ENCODE measurements at regions not wholly inside any gene's neighbourhood (a gene's known extent, or its start where the extent isn't known, plus 50 kb on each side); places are given as distances from the start of the nearest gene placed in this dataset.

DNA sequence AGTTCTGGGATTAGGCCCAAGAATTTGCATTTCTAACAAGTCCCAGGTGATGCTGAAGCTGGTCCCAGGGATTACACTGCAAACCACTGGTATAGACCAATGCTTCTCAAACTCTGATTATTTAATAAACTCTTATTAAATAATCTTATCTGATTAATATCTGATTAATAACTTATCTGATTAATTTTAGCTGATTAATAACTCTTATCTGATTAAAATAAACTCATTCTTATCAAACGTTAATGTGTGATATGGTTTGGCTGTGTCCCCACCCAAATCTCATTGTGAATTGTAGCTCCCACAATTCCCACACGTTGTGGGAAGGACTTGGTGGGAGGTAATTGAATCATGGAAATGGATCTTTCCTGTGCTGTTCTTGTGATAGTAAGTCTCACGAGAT, 78.6 kb upstream of the TANC2 start:
- TF ChIP-seq POLR2A (IDR thresholded peaks at IDR 0.05), result no peak
- TF ChIP-seq CTCF (IDR thresholded peaks at IDR 0.05), result no peak
- WGBS, 2 donors, result 81 to 94% methylated on average over 3 of the region's 3 CpGs
- Histone ChIP-seq H3K4me3 (no peak overlapping the region), H3K36me3 (ENCODE audit: low read depth, missing control alignments) (no peaks in the 10 kb centered on the region), H3K27ac (no peak overlapping the region), H3K27me3 (no peaks in the 10 kb centered on the region), H3K4me1 (no peaks in the 10 kb centered on the region), H3K9me3 (no peaks in the 10 kb centered on the region)
- intact Hi-C loops (cut with DNase I; ENCODE audit: low total_unique reads), result no loop called here
- DNase-seq, result no peak

DNA sequence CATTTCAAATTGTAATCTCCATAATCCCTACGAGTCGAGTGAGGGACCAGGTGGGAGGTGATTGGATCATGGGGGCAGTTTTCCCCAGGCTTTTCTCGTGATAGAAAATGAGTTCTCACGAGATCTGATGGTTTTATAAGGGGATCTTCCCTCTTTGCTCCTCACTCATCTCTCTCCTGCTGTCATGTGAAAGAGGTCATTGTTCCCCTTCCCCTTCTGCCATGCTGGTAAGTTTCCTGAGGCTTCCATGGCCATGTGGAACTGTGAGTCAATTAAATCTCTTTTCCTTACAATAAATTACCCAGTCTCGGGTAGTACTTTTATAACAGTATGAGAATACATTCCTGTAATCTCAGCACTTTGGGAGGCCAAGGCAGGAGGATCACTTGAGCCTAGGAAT, 76.7 kb upstream of the MARCHF10 start:
- DNase-seq, result no peak
- H3K27me3 ChIP-seq, result no peaks in the 10 kb centered on the region
- H3K9me3 ChIP-seq, result no peaks in the 10 kb centered on the region
- H3K27ac ChIP-seq, result no peak overlapping the region
- 87 to 90% methylated on average over 5 of the region's 5 CpGs for WGBS, 2 donors
- H3K36me3 ChIP-seq (ENCODE audit: low read depth, missing control alignments), result no peaks in the 10 kb centered on the region
- intact Hi-C loops (cut with DNase I; ENCODE audit: low total_unique reads), result no loop called here
- TF ChIP-seq CTCF (IDR thresholded peaks at IDR 0.05), result no peak
- TF ChIP-seq POLR2A (IDR thresholded peaks at IDR 0.05), result no peak
- H3K4me3 ChIP-seq, result no peak overlapping the region
- H3K4me1 ChIP-seq, result no peaks in the 10 kb centered on the region

DNA sequence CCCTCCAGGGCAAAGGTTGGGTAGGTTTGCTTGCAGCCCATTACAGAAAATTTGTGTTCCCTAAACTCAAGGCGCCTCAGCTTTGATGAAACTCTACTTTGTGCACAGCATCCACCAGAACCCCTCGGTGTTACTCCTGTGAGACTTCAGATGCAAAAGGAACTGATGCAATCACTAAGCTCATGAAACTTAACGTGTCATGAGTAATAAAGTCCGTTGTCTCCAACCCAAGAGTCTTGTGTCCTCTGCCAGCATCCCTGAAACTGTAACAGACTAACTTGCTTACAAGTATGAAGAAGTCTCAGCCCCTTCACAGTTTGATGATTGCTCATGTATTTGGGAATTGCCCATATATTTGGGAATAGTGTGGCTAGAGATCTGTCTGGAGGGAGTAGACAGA, 74.8 kb upstream of the MARCHF10 start:
- H3K4me3 ChIP-seq, result no peak overlapping the region
- H3K4me1 ChIP-seq, result no peaks in the 10 kb centered on the region
- no peak for TF ChIP-seq POLR2A (IDR thresholded peaks at IDR 0.05)
- H3K27ac ChIP-seq, result no peak overlapping the region
- no peaks in the 10 kb centered on the region for H3K36me3 ChIP-seq (ENCODE audit: low read depth, missing control alignments)
- intact Hi-C loops (cut with DNase I; ENCODE audit: low total_unique reads), result no loop called here
- H3K27me3 ChIP-seq, result no peaks in the 10 kb centered on the region
- no peaks in the 10 kb centered on the region for H3K9me3 ChIP-seq
- 76 to 77% methylated on average over 4 of the region's 4 CpGs for WGBS, 2 donors
- DNase-seq, result no peak

DNA sequence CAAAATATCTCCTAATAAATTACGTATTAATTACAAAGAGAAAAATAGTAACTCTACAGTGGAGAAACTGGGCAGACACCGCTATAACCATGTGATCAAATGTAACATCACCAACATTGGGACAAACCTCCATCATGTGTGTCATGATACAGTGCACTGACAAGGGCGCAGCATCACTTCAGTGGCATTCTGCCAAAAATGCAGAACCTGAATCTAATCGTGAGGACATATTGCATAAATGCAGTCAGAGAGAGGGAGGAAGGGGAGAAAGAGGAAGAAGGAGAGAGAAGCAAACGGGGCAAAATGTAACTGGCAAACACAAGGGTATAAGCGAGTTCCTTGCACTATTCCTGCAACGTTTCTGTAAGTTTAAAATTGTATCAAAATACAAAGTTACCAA, 74.2 kb upstream of the MARCHF10 start:
- intact Hi-C loops (cut with DNase I; ENCODE audit: low total_unique reads), result no loop called here

GRCh38 chr17:62880120-62880519, 72.0 kb upstream of the MARCHF10 start:
- Histone ChIP-seq H3K36me3 (ENCODE audit: low read depth, missing control alignments) (no peaks in the 10 kb centered on the region), H3K9me3 (no peaks in the 10 kb centered on the region), H3K4me3 (no peak overlapping the region), H3K27me3 (no peaks in the 10 kb centered on the region), H3K27ac (no peak overlapping the region), H3K4me1 (no peaks in the 10 kb centered on the region)
- TF ChIP-seq POLR2A (IDR thresholded peaks at IDR 0.05) (no peak), CTCF (IDR thresholded peaks at IDR 0.05) (no peak)
- no peak for DNase-seq
- intact Hi-C loops (cut with DNase I; ENCODE audit: low total_unique reads), result no loop called here

More for the DNA sequence above, 74.2 kb upstream of the MARCHF10 start:
- Histone ChIP-seq H3K4me1 (no peaks in the 10 kb centered on the region), H3K9me3 (no peaks in the 10 kb centered on the region), H3K4me3 (no peak overlapping the region), H3K27ac (no peak overlapping the region), H3K36me3 (ENCODE audit: low read depth, missing control alignments) (no peaks in the 10 kb centered on the region), H3K27me3 (no peaks in the 10 kb centered on the region)
- TF ChIP-seq POLR2A (IDR thresholded peaks at IDR 0.05), result no peak
- no peak for TF ChIP-seq CTCF (IDR thresholded peaks at IDR 0.05)
- WGBS, 2 donors, result 61 to 65% methylated on average over 7 of the region's 7 CpGs
- no peak for DNase-seq
